LNCaP clone FGC (cell line): ENCODE measurements at regions not wholly inside any gene's neighbourhood (a gene's known extent, or its start where the extent isn't known, plus 50 kb on each side); places are given as distances from the start of the nearest gene placed in this dataset.

Experiments used
- DNase-seq: peaks from one replicate; pipeline ENCODE4 v3.0.0-alpha.2; 2011; ENCODE audit warnings: low read depth
- H3K4me3 ChIP-seq: 2 replicates; pipeline ENCODE4 v1.5.1; 2011; ENCODE audit warnings: mild to moderate bottlenecking, low read depth, low read length, control low read depth
- TF ChIP-seq, protein P1 (sequence below): IDR thresholded peaks from 2 replicates; pipeline ENCODE4 v1.5.1; 2012; ENCODE audit warnings: mild to moderate bottlenecking; ENCODE audit not compliant: control insufficient read depth, insufficient read depth; ENCODE audit errors: extremely low read depth

DNA sequence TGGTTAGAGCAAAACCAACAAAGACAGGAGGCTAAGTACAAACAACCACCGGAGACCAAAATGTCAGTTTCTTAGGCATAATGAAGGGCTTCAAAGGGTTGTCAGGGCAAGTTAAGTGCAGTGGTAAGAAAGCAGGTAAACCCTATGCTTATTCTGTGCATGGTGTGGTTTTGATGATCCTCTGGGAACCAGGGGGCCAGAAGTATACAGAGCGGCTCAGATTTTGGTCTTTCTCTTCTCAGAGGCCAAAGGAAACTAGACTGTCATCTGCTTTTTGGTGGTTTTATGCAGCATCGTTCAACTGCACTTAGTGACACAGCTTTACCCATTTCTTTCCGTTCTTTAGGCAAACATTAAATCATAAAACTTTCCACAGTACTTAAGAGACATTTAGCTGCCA is 332.7 kb upstream of the CELF2 start:
- DNase-seq, result no peak
- no peak overlapping the region for H3K4me3 ChIP-seq
- TF ChIP-seq, protein P1, sequence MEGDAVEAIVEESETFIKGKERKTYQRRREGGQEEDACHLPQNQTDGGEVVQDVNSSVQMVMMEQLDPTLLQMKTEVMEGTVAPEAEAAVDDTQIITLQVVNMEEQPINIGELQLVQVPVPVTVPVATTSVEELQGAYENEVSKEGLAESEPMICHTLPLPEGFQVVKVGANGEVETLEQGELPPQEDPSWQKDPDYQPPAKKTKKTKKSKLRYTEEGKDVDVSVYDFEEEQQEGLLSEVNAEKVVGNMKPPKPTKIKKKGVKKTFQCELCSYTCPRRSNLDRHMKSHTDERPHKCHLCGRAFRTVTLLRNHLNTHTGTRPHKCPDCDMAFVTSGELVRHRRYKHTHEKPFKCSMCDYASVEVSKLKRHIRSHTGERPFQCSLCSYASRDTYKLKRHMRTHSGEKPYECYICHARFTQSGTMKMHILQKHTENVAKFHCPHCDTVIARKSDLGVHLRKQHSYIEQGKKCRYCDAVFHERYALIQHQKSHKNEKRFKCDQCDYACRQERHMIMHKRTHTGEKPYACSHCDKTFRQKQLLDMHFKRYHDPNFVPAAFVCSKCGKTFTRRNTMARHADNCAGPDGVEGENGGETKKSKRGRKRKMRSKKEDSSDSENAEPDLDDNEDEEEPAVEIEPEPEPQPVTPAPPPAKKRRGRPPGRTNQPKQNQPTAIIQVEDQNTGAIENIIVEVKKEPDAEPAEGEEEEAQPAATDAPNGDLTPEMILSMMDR, result no peak

GRCh38 chr10:10685566-10685965 is 332.1 kb upstream of the CELF2 start:
- TF ChIP-seq, protein P1, result no peak
- no peak overlapping the region for H3K4me3 ChIP-seq
- no peak for DNase-seq

GRCh38 chr10:10687751-10688150 is 329.9 kb upstream of the CELF2 start:
- DNase-seq, result no peak
- no peak overlapping the region for H3K4me3 ChIP-seq
- TF ChIP-seq, protein P1, result no peak

GRCh38 chr10:10699427-10699826 is 318.2 kb upstream of the CELF2 start:
- no peak for DNase-seq
- TF ChIP-seq, protein P1, result no peak
- H3K4me3 ChIP-seq, result no peak overlapping the region

GRCh38 chr10:10701084-10701611 is 316.5 kb upstream of the CELF2 start:
- no peak for DNase-seq
- no peak overlapping the region for H3K4me3 ChIP-seq
- TF ChIP-seq, protein P1, result no peak

- TF ChIP-seq, protein P1, result no peak
- no peak overlapping the region for H3K4me3 ChIP-seq
- no peak for DNase-seq
These were observed 315.5 kb upstream of the CELF2 start for GRCh38 chr10:10702211-10702610.

GRCh38 chr10:10703382-10703781 is 314.3 kb upstream of the CELF2 start:
- H3K4me3 ChIP-seq, result no peak overlapping the region
- TF ChIP-seq, protein P1, result no peak
- DNase-seq, result no peak
